SK-N-SH (cell line): ENCODE measurements at regions not wholly inside any gene's neighbourhood (a gene's known extent, or its start where the extent isn't known, plus 50 kb on each side); places are given as distances from the start of the nearest gene placed in this dataset.

Source experiments
- EZH2phosphoT487 ChIP-seq: fragments of 200-600 bp; sonication (generic); IDR thresholded peaks from 2 replicates; pipeline ENCODE4 v1.6.1; 2017; ENCODE audit warnings: low read depth, mixed run types, mild to moderate bottlenecking, antibody characterized with exemption, moderate library complexity, borderline replicate concordance
- RAD21 ChIP-seq: IDR thresholded peaks from 2 replicates; pipeline ENCODE4 v1.6.1; 2012; ENCODE audit warnings: mild to moderate bottlenecking, low read length
- SMC3 ChIP-seq: IDR thresholded peaks from 2 replicates; pipeline ENCODE4 v1.6.1; 2012; ENCODE audit warnings: low read depth, low read length, improper control_type of control experiment
- TCF12 ChIP-seq: IDR thresholded peaks from 2 replicates; pipeline ENCODE4 v1.4.0; 2012
- TF ChIP-seq, protein P1 (sequence below): fragments of 200-600 bp; sonication (generic); IDR thresholded peaks from 2 replicates; pipeline ENCODE4 v1.6.1; 2017; ENCODE audit warnings: antibody characterized with exemption, mild to moderate bottlenecking, moderate library complexity
- TF ChIP-seq, protein P2 (sequence below): IDR thresholded peaks from 2 replicates; pipeline ENCODE4; 2012

DNA sequence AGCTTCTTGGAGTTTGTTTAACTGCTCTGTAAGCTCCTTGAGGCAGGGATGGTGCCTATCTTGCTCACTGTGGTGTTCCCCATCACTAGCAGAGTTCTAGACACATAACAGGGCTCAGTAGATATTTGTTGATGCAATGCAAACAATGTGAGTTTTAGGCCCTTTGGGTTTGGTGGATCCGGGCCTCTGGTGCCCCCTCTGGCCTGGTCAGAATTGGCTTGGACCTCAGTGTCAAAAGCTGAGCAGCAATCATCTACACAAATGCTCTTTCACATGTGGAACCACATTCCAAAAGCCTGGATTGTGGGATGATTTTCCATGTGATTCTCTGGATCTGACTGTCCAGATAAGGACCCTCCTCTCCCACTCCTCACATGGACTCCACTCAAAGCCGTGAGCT lies 53.4 kb upstream of the BCAR3 start:
- no peak for TF ChIP-seq RAD21
- TF ChIP-seq SMC3: no peak
- TF ChIP-seq EZH2phosphoT487: no peak
- TF ChIP-seq, protein P1, sequence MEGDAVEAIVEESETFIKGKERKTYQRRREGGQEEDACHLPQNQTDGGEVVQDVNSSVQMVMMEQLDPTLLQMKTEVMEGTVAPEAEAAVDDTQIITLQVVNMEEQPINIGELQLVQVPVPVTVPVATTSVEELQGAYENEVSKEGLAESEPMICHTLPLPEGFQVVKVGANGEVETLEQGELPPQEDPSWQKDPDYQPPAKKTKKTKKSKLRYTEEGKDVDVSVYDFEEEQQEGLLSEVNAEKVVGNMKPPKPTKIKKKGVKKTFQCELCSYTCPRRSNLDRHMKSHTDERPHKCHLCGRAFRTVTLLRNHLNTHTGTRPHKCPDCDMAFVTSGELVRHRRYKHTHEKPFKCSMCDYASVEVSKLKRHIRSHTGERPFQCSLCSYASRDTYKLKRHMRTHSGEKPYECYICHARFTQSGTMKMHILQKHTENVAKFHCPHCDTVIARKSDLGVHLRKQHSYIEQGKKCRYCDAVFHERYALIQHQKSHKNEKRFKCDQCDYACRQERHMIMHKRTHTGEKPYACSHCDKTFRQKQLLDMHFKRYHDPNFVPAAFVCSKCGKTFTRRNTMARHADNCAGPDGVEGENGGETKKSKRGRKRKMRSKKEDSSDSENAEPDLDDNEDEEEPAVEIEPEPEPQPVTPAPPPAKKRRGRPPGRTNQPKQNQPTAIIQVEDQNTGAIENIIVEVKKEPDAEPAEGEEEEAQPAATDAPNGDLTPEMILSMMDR: peak; percentile 43
- TF ChIP-seq, protein P2, sequence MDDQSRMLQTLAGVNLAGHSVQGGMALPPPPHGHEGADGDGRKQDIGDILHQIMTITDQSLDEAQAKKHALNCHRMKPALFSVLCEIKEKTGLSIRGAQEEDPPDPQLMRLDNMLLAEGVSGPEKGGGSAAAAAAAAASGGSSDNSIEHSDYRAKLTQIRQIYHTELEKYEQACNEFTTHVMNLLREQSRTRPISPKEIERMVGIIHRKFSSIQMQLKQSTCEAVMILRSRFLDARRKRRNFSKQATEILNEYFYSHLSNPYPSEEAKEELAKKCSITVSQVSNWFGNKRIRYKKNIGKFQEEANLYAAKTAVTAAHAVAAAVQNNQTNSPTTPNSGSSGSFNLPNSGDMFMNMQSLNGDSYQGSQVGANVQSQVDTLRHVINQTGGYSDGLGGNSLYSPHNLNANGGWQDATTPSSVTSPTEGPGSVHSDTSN: no peak
- no peak for TF ChIP-seq TCF12
